A549 (cell line): ENCODE measurements at regions not wholly inside any gene's neighbourhood (a gene's known extent, or its start where the extent isn't known, plus 50 kb on each side); places are given as distances from the start of the nearest gene placed in this dataset.

Experiments
- ATAC-seq, 2 experiments: fragments of 200-7000 bp in 1 of 2; fragments of >200 bp in 1 of 2; cut with Nextera tagmentation in 1 of 2; cut with Tn5 transposase in 1 of 2; 3 replicates each; pipeline versions ENCODE4 v1.8.0 to v1.9.1; 2018 to 2020; ENCODE audit warnings: mild to moderate bottlenecking in 1 of 2, moderate library complexity in 1 of 2
- CTCF ChIA-PET: fragments of 300-600 bp; sonication (Branson Sonifier 250); formaldehyde crosslinking; extraction: SDS; loops from one replicate; lab custom pipeline; 2021; ENCODE audit warnings: antibody characterized with exemption, inconsistent platforms; lab: Yijun Ruan, JAX
- POLR2A ChIA-PET: fragments of 350-600 bp; formaldehyde crosslinking; extraction: SDS; loops from one replicate; lab custom pipeline; 2021; ENCODE audit warnings: antibody characterized with exemption, inconsistent platforms; lab: Yijun Ruan, JAX
- DNase-seq, 2 experiments: peaks; one replicate each; pipeline versions ENCODE4 v3.0.0 to v3.0.0-alpha.2; 2011 to 2016; ENCODE audit warnings: low read depth in 1 of 2, low spot score in 1 of 2
- FAIRE-seq: peaks from 2 replicates; lab custom pipeline; 2011; peaks lifted over from hg19 to GRCh38; lab: Jason Lieb, UNC
- H3K27ac ChIP-seq, 2 experiments: fragments of >200 bp; sonication (Bioruptor Twin); formaldehyde crosslinking; 3 replicates each; pipeline ENCODE4 v1.5.1; 2016 to 2017
- H3K4me1 ChIP-seq: fragments of >200 bp; sonication (Bioruptor Twin); formaldehyde crosslinking; 3 replicates; pipeline ENCODE4 v1.6.1; 2016
- H3K4me2 ChIP-seq: fragments of >200 bp; sonication (Bioruptor Twin); formaldehyde crosslinking; 3 replicates; pipeline ENCODE4 v1.6.1; 2016
- H3K4me3 ChIP-seq: fragments of >200 bp; sonication (Bioruptor Twin); formaldehyde crosslinking; 3 replicates; pipeline ENCODE4 v1.5.1; 2016
- H3K9me3 ChIP-seq: fragments of >200 bp; sonication (Bioruptor Twin); formaldehyde crosslinking; 3 replicates; pipeline ENCODE4 v1.6.1; 2016
- CBX2 ChIP-seq: fragments of 200-600 bp; sonication (generic); IDR thresholded peaks from 2 replicates; pipeline ENCODE4 v1.6.1; 2016; ENCODE audit warnings: low read depth, mild to moderate bottlenecking, borderline replicate concordance
- CBX8 ChIP-seq: fragments of 200-600 bp; sonication (generic); IDR thresholded peaks from 2 replicates; pipeline ENCODE4 v1.6.1; 2016
- CHD4 ChIP-seq: fragments of 200-600 bp; sonication (generic); IDR thresholded peaks from 2 replicates; pipeline ENCODE4 v1.6.1; 2016; ENCODE audit warnings: antibody characterized with exemption, mild to moderate bottlenecking, borderline replicate concordance
- CTCF ChIP-seq: fragments of >200 bp; sonication (Bioruptor Twin); formaldehyde crosslinking; IDR thresholded peaks from 3 replicates; pipeline ENCODE4 v1.5.1; 2016
- EHF ChIP-seq: fragments of 250-450 bp; sonication (Bioruptor Pico); IDR thresholded peaks from 2 replicates; pipeline ENCODE4 v1.5.0; 2020; ENCODE audit warnings: mild to moderate bottlenecking
- ELK1 ChIP-seq: fragments of 150-350 bp; IDR thresholded peaks from 2 replicates; pipeline ENCODE4 v1.6.1; 2014; ENCODE audit warnings: low read depth, mild to moderate bottlenecking, low read length
- EP300 ChIP-seq, 2 experiments: fragments of >200 bp; sonication (Bioruptor Twin); formaldehyde crosslinking; IDR thresholded peaks; 2 replicates in 1 of 2; 3 replicates in 1 of 2; pipeline ENCODE4 v1.6.1; 2016 to 2017
- FOSB ChIP-seq: fragments of 250-450 bp; sonication (Bioruptor Pico); IDR thresholded peaks from 2 replicates; pipeline ENCODE4 v1.5.0; 2020; ENCODE audit warnings: mild to moderate bottlenecking, moderate library complexity
- HDAC2 ChIP-seq: fragments of 200-600 bp; sonication (generic); IDR thresholded peaks from 2 replicates; pipeline ENCODE4 v1.6.1; 2016
- HEYL ChIP-seq: fragments of 250-450 bp; sonication (Bioruptor Pico); IDR thresholded peaks from 2 replicates; pipeline ENCODE4 v1.8.0; 2021; ENCODE audit warnings: mild to moderate bottlenecking, moderate library complexity
- HOXA7 ChIP-seq: fragments of 250-450 bp; sonication (Bioruptor Pico); IDR thresholded peaks from 2 replicates; pipeline ENCODE4 v1.5.0; 2020; ENCODE audit warnings: mild to moderate bottlenecking, moderate library complexity
- MAFK ChIP-seq: fragments of 450-650 bp; IDR thresholded peaks from 2 replicates; pipeline ENCODE4 v1.6.1; 2014; ENCODE audit not compliant: partially characterized antibody
- NFE2L2 ChIP-seq: fragments of 150-350 bp; conservative IDR thresholded peaks from 2 replicates; pipeline ENCODE4 v1.6.1; 2014; ENCODE audit warnings: low read length
- PBX3 ChIP-seq: IDR thresholded peaks from 2 replicates; pipeline ENCODE4 v1.6.1; 2012
- POLR2A ChIP-seq: IDR thresholded peaks from 2 replicates; pipeline ENCODE4 v1.6.1; 2012; ENCODE audit warnings: mild to moderate bottlenecking, low read length
- RARB ChIP-seq: fragments of 250-450 bp; sonication (Bioruptor Pico); IDR thresholded peaks from 2 replicates; pipeline ENCODE4 v1.8.0; 2021; ENCODE audit warnings: mild to moderate bottlenecking, moderate library complexity
- REST ChIP-seq: fragments of 200-600 bp; sonication (generic); IDR thresholded peaks from 2 replicates; pipeline ENCODE4 v1.6.1; 2016; ENCODE audit warnings: antibody characterized with exemption, mild to moderate bottlenecking, moderate library complexity
- RFX5 ChIP-seq: fragments of 450-650 bp; IDR thresholded peaks from 2 replicates; pipeline ENCODE4 v1.7.1; 2014; ENCODE audit warnings: antibody characterized with exemption, mild to moderate bottlenecking, moderate library complexity
- SMC3 ChIP-seq: fragments of >200 bp; sonication (Bioruptor Twin); formaldehyde crosslinking; IDR thresholded peaks from 3 replicates; pipeline ENCODE4 v1.6.1; 2018; ENCODE audit warnings: inconsistent platforms
- TFCP2L1 ChIP-seq: fragments of 250-450 bp; sonication (Bioruptor Pico); IDR thresholded peaks from 2 replicates; pipeline ENCODE4 v1.5.0; 2021; ENCODE audit warnings: mild to moderate bottlenecking
- TP53 ChIP-seq: fragments of 250-450 bp; sonication (Bioruptor Pico); IDR thresholded peaks from 2 replicates; pipeline ENCODE4 v1.5.0; 2021; ENCODE audit warnings: mild to moderate bottlenecking, moderate library complexity
- ZC3H11A ChIP-seq: fragments of 450-650 bp; IDR thresholded peaks from 2 replicates; pipeline ENCODE4 v1.6.1; 2014; ENCODE audit warnings: antibody characterized with exemption, mild to moderate bottlenecking
- ZFP36 ChIP-seq: fragments of 450-650 bp; IDR thresholded peaks from 2 replicates; pipeline ENCODE4 v1.6.1; 2014; ENCODE audit warnings: borderline replicate concordance; ENCODE audit not compliant: partially characterized antibody
- ZNF302 ChIP-seq: fragments of 250-450 bp; sonication (Bioruptor Pico); IDR thresholded peaks from 2 replicates; pipeline ENCODE4 v1.9.0; 2021; ENCODE audit warnings: inconsistent platforms, mild to moderate bottlenecking, moderate library complexity
- ZSCAN20 ChIP-seq: fragments of 250-450 bp; sonication (Bioruptor Pico); IDR thresholded peaks from 2 replicates; pipeline ENCODE4 v1.8.0; 2022; ENCODE audit warnings: mild to moderate bottlenecking, moderate library complexity
- WGBS: methylation state at CpG from one replicate; pipeline ENCODE4 v1.1.6; 2017; ENCODE audit errors: missing lambda C conversion rate; 5-methylcytosine and 5-hydroxymethylcytosine counted together

- ChIA-PET CTCF (interaction anchor here (1.0 to 1.4 kb wide), 3 partner anchors 222 to 650 kb away, joined by 3 to 4 read pairs (median 3); no protein-coding TSS in a partner anchor), POLR2A (no interaction called here)
- FAIRE-seq = no peak
Measured at GRCh38 chr10:78545756-78546155, 512.1 kb downstream of the RPS24 start.

GRCh38 chr10:78547397-78547796, 513.7 kb downstream of the RPS24 start:
- H3K4me1 ChIP-seq = no peaks in the 10 kb centered on the region
- no peak overlapping the region for H3K27ac ChIP-seq
- POLR2A ChIA-PET = no interaction called here
- WGBS = 17% methylated on average over 5 of the region's 6 CpGs
- H3K9me3 ChIP-seq = no peaks in the 10 kb centered on the region
- ATAC-seq = no peak
- TF ChIP-seq CBX8 (no peak), HEYL (CRISPR knock-in tag) (no peak), REST (no peak), HDAC2 (no peak), NFE2L2 (no peak), SMC3 (no peak), CTCF (no peak), TP53 (no peak), CHD4 (no peak), RARB (CRISPR knock-in tag) (no peak), TFCP2L1 (no peak), ZFP36 (no peak), POLR2A (no peak), EP300 (IDR thresholded peaks at IDR 0.05) (no peak), EHF (CRISPR knock-in tag) (no peak), MAFK (no peak), HOXA7 (CRISPR knock-in tag) (no peak), FOSB (CRISPR knock-in tag) (no peak), ZC3H11A (no peak), CBX2 (no peak)
- TF ChIP-seq, all 56 proteins: peak for 0
- CTCF ChIA-PET = interaction anchor here (0.6 to 0.9 kb wide), 2 partner anchors 21 to 243 kb away, joined by 3 read pairs; no protein-coding TSS in a partner anchor
- H3K4me3 ChIP-seq = no peak overlapping the region
- DNase-seq (no peak), FAIRE-seq (no peak)
- H3K4me2 ChIP-seq = no peak overlapping the region

More at GRCh38 chr10:78545756-78546155, 512.1 kb downstream of the RPS24 start:
- 0 out of 3 replicates have a peak, but pooled peaks cover 1% of the 10 kb centered on the region for H3K9me3 ChIP-seq
- 64% methylated on average over 3 of the region's 3 CpGs for WGBS
- H3K27ac ChIP-seq = no peak overlapping the region
- DNase-seq (no peak), ATAC-seq (no peak)
- H3K4me1 ChIP-seq = no peaks in the 10 kb centered on the region
- TF ChIP-seq ELK1 (no peak), ZNF302 (CRISPR knock-in tag) (no peak), RFX5 (no peak), PBX3 (no peak), EHF (CRISPR knock-in tag) (no peak), ZSCAN20 (no peak)
- H3K4me3 ChIP-seq = no peak overlapping the region
- H3K4me2 ChIP-seq = no peak overlapping the region
